ENCODE measurements at regions not wholly inside any gene's neighbourhood (a gene's known extent, or its start where the extent isn't known, plus 50 kb on each side); places are given as distances from the start of the nearest gene placed in this dataset.

GRCh38 chr4:132548463-132548862, 600.6 kb upstream of the PCDH10 start:
- no peak overlapping the region for H3K4me2 ChIP-seq (ENCODE audit: low read depth, low read length)
- TF ChIP-seq XRCC5 (optimal IDR thresholded peaks at IDR 0.05; ENCODE audit: low read length) = no peak
- no peak for TF ChIP-seq SYNCRIP (IDR thresholded peaks at IDR 0.05; ENCODE audit: insufficient read depth, low read depth, low read length)
- TF ChIP-seq ZNF775 (CRISPR knock-in tag; IDR thresholded peaks at IDR 0.05; ENCODE audit: borderline replicate concordance) = no peak
- no peak for TF ChIP-seq HNRNPUL1 (IDR thresholded peaks at IDR 0.05; ENCODE audit: low read depth, low read length)
- no peak for TF ChIP-seq AHDC1 (CRISPR knock-in tag; IDR thresholded peaks at IDR 0.05; ENCODE audit: borderline replicate concordance)
- no peaks in the 10 kb centered on the region for H3K36me3 ChIP-seq (replicated peaks in 1 of 2; ENCODE audit: control insufficient read depth in 1 of 2, insufficient read depth in 2 of 2, low read length in 2 of 2)
- H3K4me1 ChIP-seq (ENCODE audit: insufficient read depth, low read length) = no peaks in the 10 kb centered on the region
- H2AFZ ChIP-seq (ENCODE audit: low read length) = no peak overlapping the region
- 51% methylated on average over 4 of the region's 4 CpGs for WGBS (ENCODE audit: low lambda C conversion rate)
- no peaks in the 10 kb centered on the region for H3K79me2 ChIP-seq (ENCODE audit: insufficient read depth, low read length)
- no peaks in the 10 kb centered on the region for H4K20me1 ChIP-seq (ENCODE audit: insufficient read depth, low read length)
- FAIRE-seq (no peak), DNase-seq (ENCODE audit: low spot score) (no peak), ATAC-seq (no peak)
- H3K4me3 ChIP-seq (replicated peaks in 1 of 3; ENCODE audit: insufficient read depth in 1 of 3, low read depth in 2 of 3, low read length in 3 of 3) = no peak overlapping the region
- ChIA-PET POLR2A (no interaction called here), CTCF (ENCODE audit: low intra/inter-chr PET ratio, low total read pairs) (no interaction called here)
- BruUV-seq (replicated peaks) = no TSS peak
- no peak overlapping the region for H3K9ac ChIP-seq (ENCODE audit: insufficient read depth, low read depth, low read length)
- in situ Hi-C loops (cut with HindIII; ENCODE audit: extremely low pct_ligation_motif_present, low pct_unique_long_range_greater_than_20kb) (no loop called here), intact Hi-C loops (cut with micrococcal nuclease; ENCODE audit: unreplicated experiment) (no loop called here)
- no peaks in the 10 kb centered on the region for H3K9me3 ChIP-seq (ENCODE audit: low read length)
- no peak overlapping the region for H3K27ac ChIP-seq (ENCODE audit: extremely low read length, insufficient read depth, low read length)
- no peaks in the 10 kb centered on the region for H3K27me3 ChIP-seq (ENCODE audit: control insufficient read depth in 1 of 2, insufficient read depth in 2 of 2, low read length in 2 of 2)

Data from HepG2 (cell line).